ENCODE measurements at regions not wholly inside any gene's neighbourhood (a gene's known extent, or its start where the extent isn't known, plus 50 kb on each side); places are given as distances from the start of the nearest gene placed in this dataset.

DNA sequence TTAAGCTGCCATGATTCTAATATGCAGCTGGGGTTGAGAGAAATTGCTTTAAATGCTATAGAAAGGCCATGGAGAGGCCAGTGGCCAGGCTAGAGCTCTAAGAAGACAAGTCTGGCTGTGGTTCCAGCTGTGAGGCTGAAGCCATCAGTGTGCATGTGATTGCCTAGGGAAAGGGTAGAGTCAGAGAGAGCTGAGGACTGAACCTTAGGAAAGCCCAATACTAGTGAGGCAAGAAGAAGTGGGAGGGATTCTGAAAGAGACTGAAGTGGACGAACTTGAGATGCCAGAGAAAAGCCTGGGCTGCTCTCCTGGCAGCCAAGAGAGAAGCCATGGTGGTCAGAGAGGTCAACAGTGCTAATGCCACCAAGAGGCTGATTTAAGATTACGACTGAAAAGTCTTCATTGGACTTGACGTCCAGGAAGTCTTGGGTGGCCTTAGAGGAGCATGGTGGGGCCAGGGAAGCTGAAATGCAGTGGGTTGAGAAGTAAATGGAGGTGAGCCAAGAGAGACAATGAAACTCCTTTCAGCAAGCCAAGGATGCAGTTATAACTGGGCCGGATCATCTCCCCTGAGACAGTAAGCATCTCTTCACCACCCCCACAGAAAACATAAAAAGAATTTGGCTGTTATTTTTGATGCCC lies 133.2 kb downstream of the TMEM174 start:
- H3K18ac ChIP-seq (ENCODE audit: insufficient read length, low read depth, low read length) = no peak overlapping the region
- H4K5ac ChIP-seq (ENCODE audit: insufficient read length, low read depth, low read length) = no peak overlapping the region
- H3K9me3 ChIP-seq (ENCODE audit: control insufficient read depth, low read depth, low read length) = no peaks in the 10 kb centered on the region
- H3K9ac ChIP-seq (ENCODE audit: extremely low read depth, insufficient read length, low read length) = no peak overlapping the region
- no peak overlapping the region for H3K4me3 Mint-ChIP-seq
- H2BK20ac ChIP-seq (ENCODE audit: low read depth, low read length, poor library complexity, severe bottlenecking) = no peak overlapping the region
- H3K27me3 Mint-ChIP-seq (ENCODE audit: low read depth) = peaks cover 98% of the 10 kb centered on the region
- no peak overlapping the region for H2BK5ac ChIP-seq (ENCODE audit: insufficient read length, low read length)
- H3K36me3 Mint-ChIP-seq (ENCODE audit: insufficient read depth in 1 of 3, low read depth in 3 of 3) = no peaks in the 10 kb centered on the region
- H2BK12ac ChIP-seq (ENCODE audit: insufficient read length, low read depth, low read length) = no peak overlapping the region
- H3K56ac ChIP-seq (ENCODE audit: insufficient read length, low read depth, low read length) = no peak overlapping the region
- TF ChIP-seq, protein P1, sequence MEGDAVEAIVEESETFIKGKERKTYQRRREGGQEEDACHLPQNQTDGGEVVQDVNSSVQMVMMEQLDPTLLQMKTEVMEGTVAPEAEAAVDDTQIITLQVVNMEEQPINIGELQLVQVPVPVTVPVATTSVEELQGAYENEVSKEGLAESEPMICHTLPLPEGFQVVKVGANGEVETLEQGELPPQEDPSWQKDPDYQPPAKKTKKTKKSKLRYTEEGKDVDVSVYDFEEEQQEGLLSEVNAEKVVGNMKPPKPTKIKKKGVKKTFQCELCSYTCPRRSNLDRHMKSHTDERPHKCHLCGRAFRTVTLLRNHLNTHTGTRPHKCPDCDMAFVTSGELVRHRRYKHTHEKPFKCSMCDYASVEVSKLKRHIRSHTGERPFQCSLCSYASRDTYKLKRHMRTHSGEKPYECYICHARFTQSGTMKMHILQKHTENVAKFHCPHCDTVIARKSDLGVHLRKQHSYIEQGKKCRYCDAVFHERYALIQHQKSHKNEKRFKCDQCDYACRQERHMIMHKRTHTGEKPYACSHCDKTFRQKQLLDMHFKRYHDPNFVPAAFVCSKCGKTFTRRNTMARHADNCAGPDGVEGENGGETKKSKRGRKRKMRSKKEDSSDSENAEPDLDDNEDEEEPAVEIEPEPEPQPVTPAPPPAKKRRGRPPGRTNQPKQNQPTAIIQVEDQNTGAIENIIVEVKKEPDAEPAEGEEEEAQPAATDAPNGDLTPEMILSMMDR (conservative IDR thresholded peaks at IDR 0.05) = no peak
- no peak overlapping the region for H3T11ph ChIP-seq (ENCODE audit: low read length)
- peaks cover 43% of the 10 kb centered on the region for H3K27me3 ChIP-seq (ENCODE audit: insufficient read depth, low read length)
- no CpG with 5 or more reads among the region's 4 CpGs for WGBS (ENCODE audit: extremely low coverage, insufficient read length, low lambda C conversion rate)
- no peak overlapping the region for H2AK5ac ChIP-seq (ENCODE audit: insufficient read length, low read length)
- H3K9me3 Mint-ChIP-seq = no peaks in the 10 kb centered on the region; a peak in 1 of 5 replicates
- no peak overlapping the region for H3K4me2 ChIP-seq (ENCODE audit: insufficient read depth, insufficient read length, low read length)
- H3K23ac ChIP-seq (ENCODE audit: insufficient read length, low read depth, low read length) = no peak overlapping the region
- no peak for DNase-seq
- H3K14ac ChIP-seq (ENCODE audit: insufficient read depth, low read length) = no peak overlapping the region
- no peak overlapping the region for H4K91ac ChIP-seq (ENCODE audit: insufficient read length, low read depth, low read length)
- no peak overlapping the region for H2BK15ac ChIP-seq (ENCODE audit: low read depth, low read length)
- no peaks in the 10 kb centered on the region; the same call in 1 of the 2 replicates for H3K4me1 ChIP-seq (ENCODE audit: insufficient read depth, low read length)
- H3K4me1 Mint-ChIP-seq = peaks cover 5 to 9% of the 10 kb centered on the region in 2 experiments
- H3K4ac ChIP-seq (ENCODE audit: low read depth, low read length) = no peak overlapping the region
- peaks cover 6% of the 10 kb centered on the region for H3K23me2 ChIP-seq (ENCODE audit: insufficient read length, low read depth, low read length, poor library complexity, severe bottlenecking)
- no peaks in the 10 kb centered on the region for H3K79me1 ChIP-seq (ENCODE audit: insufficient read depth, low read depth, low read length, poor library complexity, severe bottlenecking)
- H4K8ac ChIP-seq (replicated peaks; ENCODE audit: insufficient read length, low read depth, low read length) = no peak overlapping the region
- no peak overlapping the region for H2BK120ac ChIP-seq (ENCODE audit: low read depth, low read length, poor library complexity, severe bottlenecking)
- H3K27ac Mint-ChIP-seq = no peak overlapping the region
- H2AFZ ChIP-seq (ENCODE audit: low read length) = no peak overlapping the region
- no peaks in the 10 kb centered on the region for H4K20me1 ChIP-seq (ENCODE audit: control insufficient read depth, insufficient read depth, insufficient read length)
- H3K27ac ChIP-seq (ENCODE audit: insufficient read length, low read depth, low read length) = no peak overlapping the region
- H3K79me2 ChIP-seq (ENCODE audit: insufficient read depth, low read length) = no peaks in the 10 kb centered on the region

Data from H9 (cell line).